22Rv1 (cell line): ENCODE measurements at regions not wholly inside any gene's neighbourhood (a gene's known extent, or its start where the extent isn't known, plus 50 kb on each side); places are given as distances from the start of the nearest gene placed in this dataset.

Source experiments
- ZFX ChIP-seq: fragments of 450-650 bp; IDR thresholded peaks from 2 replicates; pipeline ENCODE4 v1.6.1; 2017; ENCODE audit warnings: antibody characterized with exemption, borderline replicate concordance
- TF ChIP-seq, protein P1 (sequence below): fragments of 450-650 bp; IDR thresholded peaks from 2 replicates; pipeline ENCODE4 v1.5.1; 2017; ENCODE audit warnings: mild to moderate bottlenecking

DNA sequence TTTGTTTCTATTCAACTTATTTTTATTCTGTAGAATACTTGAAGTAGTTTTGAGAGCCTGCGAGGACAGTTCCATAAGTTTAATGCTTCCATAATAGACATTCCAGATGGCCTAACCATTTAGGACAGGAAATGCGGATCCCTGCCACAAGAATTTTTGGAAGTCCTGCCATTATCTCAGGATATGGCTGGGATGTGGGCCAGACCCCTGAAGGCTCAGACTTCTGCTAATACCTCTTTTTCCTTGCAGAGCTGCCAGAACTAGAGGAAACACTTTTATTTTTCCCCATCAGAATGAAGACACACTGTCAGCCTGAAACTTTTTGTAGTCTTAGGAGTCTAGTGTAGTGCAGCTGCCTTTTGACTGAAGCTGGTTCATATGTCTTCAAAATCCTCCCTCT lies 806.5 kb downstream of the TDRD15 start:
- TF ChIP-seq, protein P1, sequence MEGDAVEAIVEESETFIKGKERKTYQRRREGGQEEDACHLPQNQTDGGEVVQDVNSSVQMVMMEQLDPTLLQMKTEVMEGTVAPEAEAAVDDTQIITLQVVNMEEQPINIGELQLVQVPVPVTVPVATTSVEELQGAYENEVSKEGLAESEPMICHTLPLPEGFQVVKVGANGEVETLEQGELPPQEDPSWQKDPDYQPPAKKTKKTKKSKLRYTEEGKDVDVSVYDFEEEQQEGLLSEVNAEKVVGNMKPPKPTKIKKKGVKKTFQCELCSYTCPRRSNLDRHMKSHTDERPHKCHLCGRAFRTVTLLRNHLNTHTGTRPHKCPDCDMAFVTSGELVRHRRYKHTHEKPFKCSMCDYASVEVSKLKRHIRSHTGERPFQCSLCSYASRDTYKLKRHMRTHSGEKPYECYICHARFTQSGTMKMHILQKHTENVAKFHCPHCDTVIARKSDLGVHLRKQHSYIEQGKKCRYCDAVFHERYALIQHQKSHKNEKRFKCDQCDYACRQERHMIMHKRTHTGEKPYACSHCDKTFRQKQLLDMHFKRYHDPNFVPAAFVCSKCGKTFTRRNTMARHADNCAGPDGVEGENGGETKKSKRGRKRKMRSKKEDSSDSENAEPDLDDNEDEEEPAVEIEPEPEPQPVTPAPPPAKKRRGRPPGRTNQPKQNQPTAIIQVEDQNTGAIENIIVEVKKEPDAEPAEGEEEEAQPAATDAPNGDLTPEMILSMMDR, result no peak
- TF ChIP-seq ZFX, result no peak
